ENCODE measurements at regions not wholly inside any gene's neighbourhood (a gene's known extent, or its start where the extent isn't known, plus 50 kb on each side); places are given as distances from the start of the nearest gene placed in this dataset.

DNA sequence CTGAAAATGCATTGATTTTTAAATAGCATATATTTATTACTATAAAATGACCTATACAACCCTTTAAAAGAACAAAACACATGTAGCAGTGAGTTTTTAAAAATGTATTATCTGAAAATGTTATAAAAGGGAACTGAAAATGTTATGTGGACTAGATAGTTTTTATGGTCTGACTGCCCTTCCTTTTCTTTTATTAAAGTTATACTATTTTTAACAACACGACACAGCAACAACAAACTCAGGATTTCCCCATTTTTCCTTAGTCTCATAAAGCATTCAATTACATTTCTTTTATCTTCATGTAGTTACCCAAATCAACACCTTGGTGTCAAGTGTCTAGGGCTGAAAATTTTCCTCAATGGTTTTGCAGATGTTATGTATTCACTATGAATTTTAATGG, 132.8 kb upstream of the TMEFF2 start:
- ChIA-PET POLR2A (no interaction called here), CTCF (no interaction called here)
- no peaks in the 10 kb centered on the region for H3K36me3 ChIP-seq (ENCODE audit: control insufficient read depth in 2 of 2, insufficient read depth in 1 of 2, low read length in 2 of 2)

DNA sequence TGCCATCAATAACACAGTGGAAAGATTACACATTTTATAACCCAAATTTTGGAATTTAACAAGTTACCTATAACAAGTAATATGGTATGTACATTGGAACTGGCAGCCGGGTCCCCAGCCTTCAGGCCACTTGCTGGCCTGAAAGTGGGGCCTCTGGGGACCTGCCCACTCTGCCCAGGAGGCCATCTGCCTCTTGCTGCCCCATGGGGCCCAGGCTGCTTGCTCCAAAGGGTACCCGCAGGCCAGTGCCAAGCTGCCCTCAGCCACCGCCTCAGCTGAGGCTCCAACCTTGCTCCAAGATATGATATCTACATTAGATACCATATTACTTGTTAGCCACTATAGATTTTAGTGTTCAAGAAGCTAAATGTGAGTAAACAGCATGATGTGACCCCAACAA, 120.8 kb upstream of the TMEFF2 start:
- no peak for TF ChIP-seq ZNF561 (tag by site-specific recombination; IDR thresholded peaks at IDR 0.05; ENCODE audit: borderline replicate concordance)
- TF ChIP-seq, protein P1, sequence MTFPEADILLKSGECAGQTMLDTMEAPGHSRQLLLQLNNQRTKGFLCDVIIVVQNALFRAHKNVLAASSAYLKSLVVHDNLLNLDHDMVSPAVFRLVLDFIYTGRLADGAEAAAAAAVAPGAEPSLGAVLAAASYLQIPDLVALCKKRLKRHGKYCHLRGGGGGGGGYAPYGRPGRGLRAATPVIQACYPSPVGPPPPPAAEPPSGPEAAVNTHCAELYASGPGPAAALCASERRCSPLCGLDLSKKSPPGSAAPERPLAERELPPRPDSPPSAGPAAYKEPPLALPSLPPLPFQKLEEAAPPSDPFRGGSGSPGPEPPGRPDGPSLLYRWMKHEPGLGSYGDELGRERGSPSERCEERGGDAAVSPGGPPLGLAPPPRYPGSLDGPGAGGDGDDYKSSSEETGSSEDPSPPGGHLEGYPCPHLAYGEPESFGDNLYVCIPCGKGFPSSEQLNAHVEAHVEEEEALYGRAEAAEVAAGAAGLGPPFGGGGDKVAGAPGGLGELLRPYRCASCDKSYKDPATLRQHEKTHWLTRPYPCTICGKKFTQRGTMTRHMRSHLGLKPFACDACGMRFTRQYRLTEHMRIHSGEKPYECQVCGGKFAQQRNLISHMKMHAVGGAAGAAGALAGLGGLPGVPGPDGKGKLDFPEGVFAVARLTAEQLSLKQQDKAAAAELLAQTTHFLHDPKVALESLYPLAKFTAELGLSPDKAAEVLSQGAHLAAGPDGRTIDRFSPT (tag by site-specific recombination; IDR thresholded peaks at IDR 0.05): no peak
- no peak for TF ChIP-seq YY2 (tag by site-specific recombination; IDR thresholded peaks at IDR 0.05)
- TF ChIP-seq, protein P2, sequence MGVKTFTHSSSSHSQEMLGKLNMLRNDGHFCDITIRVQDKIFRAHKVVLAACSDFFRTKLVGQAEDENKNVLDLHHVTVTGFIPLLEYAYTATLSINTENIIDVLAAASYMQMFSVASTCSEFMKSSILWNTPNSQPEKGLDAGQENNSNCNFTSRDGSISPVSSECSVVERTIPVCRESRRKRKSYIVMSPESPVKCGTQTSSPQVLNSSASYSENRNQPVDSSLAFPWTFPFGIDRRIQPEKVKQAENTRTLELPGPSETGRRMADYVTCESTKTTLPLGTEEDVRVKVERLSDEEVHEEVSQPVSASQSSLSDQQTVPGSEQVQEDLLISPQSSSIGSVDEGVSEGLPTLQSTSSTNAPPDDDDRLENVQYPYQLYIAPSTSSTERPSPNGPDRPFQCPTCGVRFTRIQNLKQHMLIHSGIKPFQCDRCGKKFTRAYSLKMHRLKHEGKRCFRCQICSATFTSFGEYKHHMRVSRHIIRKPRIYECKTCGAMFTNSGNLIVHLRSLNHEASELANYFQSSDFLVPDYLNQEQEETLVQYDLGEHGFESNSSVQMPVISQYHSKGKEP (tag by site-specific recombination; IDR thresholded peaks at IDR 0.05): no peak
- TF ChIP-seq, protein P3, sequence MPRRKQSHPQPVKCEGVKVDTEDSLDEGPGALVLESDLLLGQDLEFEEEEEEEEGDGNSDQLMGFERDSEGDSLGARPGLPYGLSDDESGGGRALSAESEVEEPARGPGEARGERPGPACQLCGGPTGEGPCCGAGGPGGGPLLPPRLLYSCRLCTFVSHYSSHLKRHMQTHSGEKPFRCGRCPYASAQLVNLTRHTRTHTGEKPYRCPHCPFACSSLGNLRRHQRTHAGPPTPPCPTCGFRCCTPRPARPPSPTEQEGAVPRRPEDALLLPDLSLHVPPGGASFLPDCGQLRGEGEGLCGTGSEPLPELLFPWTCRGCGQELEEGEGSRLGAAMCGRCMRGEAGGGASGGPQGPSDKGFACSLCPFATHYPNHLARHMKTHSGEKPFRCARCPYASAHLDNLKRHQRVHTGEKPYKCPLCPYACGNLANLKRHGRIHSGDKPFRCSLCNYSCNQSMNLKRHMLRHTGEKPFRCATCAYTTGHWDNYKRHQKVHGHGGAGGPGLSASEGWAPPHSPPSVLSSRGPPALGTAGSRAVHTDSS (tag by site-specific recombination; IDR thresholded peaks at IDR 0.05): no peak
- no peak for TF ChIP-seq ZNF473 (tag by site-specific recombination; IDR thresholded peaks at IDR 0.05)
- no peak for TF ChIP-seq HOXD13 (CRISPR knock-in tag; IDR thresholded peaks at IDR 0.05; ENCODE audit: borderline replicate concordance)
- no peak for TF ChIP-seq ZNF16 (tag by site-specific recombination; IDR thresholded peaks at IDR 0.05; ENCODE audit: low read depth)
- TF ChIP-seq KLF16 (tag by site-specific recombination; IDR thresholded peaks at IDR 0.05): no peak
- no peak for TF ChIP-seq ZNF416 (tag by site-specific recombination; IDR thresholded peaks at IDR 0.05)
- no peak for TF ChIP-seq ZNF266 (tag by site-specific recombination; IDR thresholded peaks at IDR 0.05; ENCODE audit: low read depth)
- TF ChIP-seq SP3 (tag by site-specific recombination; IDR thresholded peaks at IDR 0.05): no peak
- TF ChIP-seq ZNF664 (tag by site-specific recombination; IDR thresholded peaks at IDR 0.05): no peak
- TF ChIP-seq ZNF24 (tag by site-specific recombination; IDR thresholded peaks at IDR 0.05): no peak
- TF ChIP-seq ZNF37A (tag by site-specific recombination; IDR thresholded peaks at IDR 0.05): no peak
- TF ChIP-seq ZNF596 (tag by site-specific recombination; IDR thresholded peaks at IDR 0.05): no peak
- H3K4me1 ChIP-seq (ENCODE audit: control insufficient read depth, insufficient read depth, low read length): no peaks in the 10 kb centered on the region
- no peak overlapping the region for H3K4me3 ChIP-seq (ENCODE audit: low read depth, low read length)
- ChIA-PET POLR2A (no interaction called here), CTCF (interaction anchor here (0.6 kb wide), 1 partner anchor 647 kb away, joined by 3 read pairs; no protein-coding TSS in a partner anchor)
- H3K9me3 ChIP-seq (ENCODE audit: control insufficient read depth, insufficient read depth, low read depth, low read length): no peaks in the 10 kb centered on the region
- no peaks in the 10 kb centered on the region for H3K36me3 ChIP-seq (ENCODE audit: control insufficient read depth in 2 of 2, insufficient read depth in 1 of 2, low read length in 2 of 2)
- no peak overlapping the region for H3K27ac ChIP-seq (ENCODE audit: extremely low read depth, low read depth, low read length)

More for the DNA sequence above, 132.8 kb upstream of the TMEFF2 start:
- Histone ChIP-seq H3K27ac (ENCODE audit: extremely low read depth, low read depth, low read length) (no peak overlapping the region), H3K9me3 (ENCODE audit: control insufficient read depth, insufficient read depth, low read depth, low read length) (no peaks in the 10 kb centered on the region), H3K4me1 (ENCODE audit: control insufficient read depth, insufficient read depth, low read length) (no peaks in the 10 kb centered on the region), H3K4me3 (ENCODE audit: low read depth, low read length) (no peak overlapping the region)
- TF ChIP-seq ZNF677 (tag by site-specific recombination; IDR thresholded peaks at IDR 0.05): no peak
- no peak for TF ChIP-seq ZNF114 (tag by site-specific recombination; IDR thresholded peaks at IDR 0.05)
- TF ChIP-seq SP2 (tag by site-specific recombination; IDR thresholded peaks at IDR 0.05): no peak
- no peak for TF ChIP-seq ZNF148 (tag by site-specific recombination; IDR thresholded peaks at IDR 0.05; ENCODE audit: borderline replicate concordance)
- TF ChIP-seq MYNN (tag by site-specific recombination; IDR thresholded peaks at IDR 0.05; ENCODE audit: borderline replicate concordance): no peak
